ENCODE measurements at regions not wholly inside any gene's neighbourhood (a gene's known extent, or its start where the extent isn't known, plus 50 kb on each side); places are given as distances from the start of the nearest gene placed in this dataset.

GRCh38 chr11:28938091-28938490, 829.9 kb downstream of the METTL15 start:
- intact Hi-C loops (cut with DNase I, micrococcal nuclease) = no loop called here
- ChIA-PET POLR2A (no interaction called here), CTCF (no interaction called here)
- Histone ChIP-seq H3K27ac (ENCODE audit: low read depth in 1 of 2, low read length in 2 of 2) (no peak overlapping the region), H3K4me3 (ENCODE audit: low read length) (no peak overlapping the region), H3K36me3 (ENCODE audit: insufficient read depth, low read length) (no peaks in the 10 kb centered on the region), H3K4me1 (ENCODE audit: insufficient read depth, low read length) (no peaks in the 10 kb centered on the region), H3K9me3 (ENCODE audit: control insufficient read depth in 1 of 2, insufficient read depth in 1 of 2, low read length in 2 of 2) (peaks cover 3 to 4% of the 10 kb centered on the region in 2 experiments), H3K27me3 (ENCODE audit: control insufficient read depth in 1 of 2, insufficient read depth in 2 of 2, low read length in 2 of 2) (no peaks in the 10 kb centered on the region)
- no peak for DNase-seq
- TF ChIP-seq CTCF (IDR thresholded peaks at IDR 0.05) = no peak
- H3K9me3 Mint-ChIP-seq = peaks cover 16% of the 10 kb centered on the region
- no peak for ATAC-seq (ENCODE audit: poor library complexity)
- H3K27ac Mint-ChIP-seq = no peak overlapping the region
- no peaks in the 10 kb centered on the region for H3K36me3 Mint-ChIP-seq (ENCODE audit: low read depth)
- no peaks in the 10 kb centered on the region for H3K27me3 Mint-ChIP-seq
- H3K4me1 Mint-ChIP-seq (ENCODE audit: low read depth) = no peaks in the 10 kb centered on the region
- no peak overlapping the region for H3K4me3 Mint-ChIP-seq

GRCh38 chr11:28932940-28933339, 824.8 kb downstream of the METTL15 start:
- H3K36me3 Mint-ChIP-seq (ENCODE audit: low read depth) = no peaks in the 10 kb centered on the region
- H3K9me3 Mint-ChIP-seq = peaks cover 18% of the 10 kb centered on the region
- ChIA-PET CTCF (no interaction called here), POLR2A (no interaction called here)
- DNase-seq (no peak), ATAC-seq (ENCODE audit: poor library complexity) (no peak)
- H3K4me1 Mint-ChIP-seq (ENCODE audit: low read depth) = no peaks in the 10 kb centered on the region
- no peak overlapping the region for H3K4me3 Mint-ChIP-seq
- Histone ChIP-seq H3K4me3 (ENCODE audit: low read length) (no peak overlapping the region), H3K36me3 (ENCODE audit: insufficient read depth, low read length) (no peaks in the 10 kb centered on the region), H3K4me1 (ENCODE audit: insufficient read depth, low read length) (no peaks in the 10 kb centered on the region), H3K27ac (ENCODE audit: low read depth in 1 of 2, low read length in 2 of 2) (no peak overlapping the region), H3K9me3 (ENCODE audit: control insufficient read depth in 1 of 2, insufficient read depth in 1 of 2, low read length in 2 of 2) (peaks cover 0 to 4% of the 10 kb centered on the region in 2 experiments), H3K27me3 (ENCODE audit: control insufficient read depth in 1 of 2, insufficient read depth in 2 of 2, low read length in 2 of 2) (no peaks in the 10 kb centered on the region)
- TF ChIP-seq CTCF (IDR thresholded peaks at IDR 0.05) = no peak
- intact Hi-C loops (cut with DNase I, micrococcal nuclease) = no loop called here
- no peak overlapping the region for H3K27ac Mint-ChIP-seq
- no peaks in the 10 kb centered on the region for H3K27me3 Mint-ChIP-seq

GRCh38 chr11:28924004-28924403, 815.8 kb downstream of the METTL15 start:
- Histone ChIP-seq H3K27ac (ENCODE audit: low read depth in 1 of 2, low read length in 2 of 2) (no peak overlapping the region), H3K36me3 (ENCODE audit: insufficient read depth, low read length) (no peaks in the 10 kb centered on the region), H3K4me1 (ENCODE audit: insufficient read depth, low read length) (no peaks in the 10 kb centered on the region), H3K27me3 (ENCODE audit: control insufficient read depth in 1 of 2, insufficient read depth in 2 of 2, low read length in 2 of 2) (no peaks in the 10 kb centered on the region), H3K9me3 (ENCODE audit: control insufficient read depth in 1 of 2, insufficient read depth in 1 of 2, low read length in 2 of 2) (no peaks in the 10 kb centered on the region), H3K4me3 (ENCODE audit: low read length) (no peak overlapping the region)
- ATAC-seq (ENCODE audit: poor library complexity) (no peak), DNase-seq (no peak)
- H3K9me3 Mint-ChIP-seq = peaks cover 6% of the 10 kb centered on the region
- no peaks in the 10 kb centered on the region for H3K27me3 Mint-ChIP-seq
- ChIA-PET CTCF (no interaction called here), POLR2A (no interaction called here)
- no peak overlapping the region for H3K27ac Mint-ChIP-seq
- no peak overlapping the region for H3K4me3 Mint-ChIP-seq
- no peaks in the 10 kb centered on the region for H3K36me3 Mint-ChIP-seq (ENCODE audit: low read depth)
- intact Hi-C loops (cut with DNase I, micrococcal nuclease) = no loop called here
- TF ChIP-seq CTCF (IDR thresholded peaks at IDR 0.05) = no peak
- H3K4me1 Mint-ChIP-seq (ENCODE audit: low read depth) = no peaks in the 10 kb centered on the region

Measured in CD4-positive, alpha-beta T cell (primary cell).